GM18517 (cell line): ENCODE measurements at regions not wholly inside any gene's neighbourhood (a gene's known extent, or its start where the extent isn't known, plus 50 kb on each side); places are given as distances from the start of the nearest gene placed in this dataset.
"Not testable (repeated sequence)": the region's sequence is repeated elsewhere in the genome, so short reads cannot be mapped to it uniquely, and the experiment has no call there.

Experiments used
- ATAC-seq: cut with Tn5 transposase; IDR thresholded peaks from one replicate; pipeline ENCODE4 v1.9.1; 2021; ENCODE audit warnings: mild to moderate bottlenecking, moderate library complexity; ENCODE audit not compliant: unreplicated experiment

DNA sequence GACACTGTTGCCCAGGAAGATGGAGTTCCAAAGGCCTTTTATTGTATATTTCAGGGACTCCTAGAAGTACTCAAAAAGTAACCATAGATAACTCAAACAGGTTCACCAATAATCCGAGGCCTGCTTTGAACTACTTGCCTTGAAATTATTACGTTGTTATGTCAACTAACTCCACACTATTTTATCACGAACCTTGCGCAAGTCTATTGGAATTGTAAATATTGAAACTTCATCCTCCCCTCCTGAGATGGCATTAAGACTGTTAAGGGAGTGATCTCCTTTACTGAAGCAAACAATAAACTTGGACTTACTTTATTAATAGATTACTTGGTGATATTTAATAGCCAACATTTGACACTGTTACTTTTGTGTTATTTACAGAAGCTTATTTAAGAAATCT, 199.6 kb upstream of the GADL1 start:
- no peak for ATAC-seq

GRCh38 chr3:31095255-31095654, 200.8 kb upstream of the GADL1 start:
- no peak for ATAC-seq

DNA sequence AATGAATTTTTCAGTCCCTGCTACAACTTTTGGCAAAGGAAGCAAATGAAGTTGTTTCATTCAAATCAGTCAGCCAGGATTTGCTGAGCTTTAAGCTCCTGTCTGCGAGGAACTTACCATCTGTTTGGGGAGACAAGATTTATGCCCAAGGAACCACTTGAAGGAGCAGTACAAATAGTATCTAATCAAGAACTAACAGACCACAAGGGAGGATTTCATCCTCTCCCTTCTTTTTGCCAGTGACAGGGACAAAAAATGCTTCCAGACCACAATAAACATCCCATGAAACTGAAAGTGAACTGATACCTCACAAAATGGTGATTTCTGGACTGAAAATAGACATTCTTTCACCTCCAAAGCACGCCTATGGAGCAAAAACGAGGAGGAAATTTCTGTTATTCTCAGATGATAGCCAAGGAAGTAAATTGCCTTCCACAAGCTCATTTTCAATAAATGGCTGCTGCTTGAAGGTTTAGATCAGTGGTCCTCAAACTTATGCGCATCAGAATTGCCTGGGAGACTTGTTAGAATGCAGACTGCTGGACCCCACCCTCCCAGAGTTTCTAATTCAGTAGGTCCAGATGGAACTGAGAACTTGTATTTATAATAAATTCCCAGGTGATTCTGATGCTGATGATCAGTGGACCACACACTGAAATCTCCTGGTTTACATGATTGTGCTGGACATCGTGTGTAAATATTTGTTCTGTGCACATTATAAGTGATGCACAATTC, 202.4 kb upstream of the GADL1 start:
- no peak for ATAC-seq

GRCh38 chr3:31100519-31100918, 206.1 kb upstream of the GADL1 start:
- no peak for ATAC-seq

- not testable (repeated sequence) for ATAC-seq
Observed at GRCh38 chr3:31101285-31101684, 206.8 kb upstream of the GADL1 start.

GRCh38 chr3:31102196-31102879, 207.9 kb upstream of the GADL1 start:
- no peak for ATAC-seq

DNA sequence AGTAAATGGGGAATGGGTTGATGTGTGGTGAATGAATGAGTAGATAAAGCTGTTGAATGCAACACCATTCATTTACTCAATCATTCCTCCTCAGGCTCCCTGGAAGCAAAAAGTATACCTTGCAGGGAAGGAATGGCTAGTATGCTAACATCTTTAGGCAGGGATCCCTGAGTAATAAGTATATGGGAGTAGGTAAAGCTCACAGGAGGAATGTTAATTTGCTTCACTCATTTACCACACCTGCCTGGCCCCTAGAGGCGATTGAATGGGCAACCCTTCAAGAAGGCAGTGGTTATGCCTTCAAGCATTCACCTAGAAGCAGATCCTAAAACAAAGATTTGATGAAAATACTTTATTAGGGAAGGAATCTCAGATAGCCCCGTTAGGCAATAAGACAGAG, 208.7 kb upstream of the GADL1 start:
- ATAC-seq, result no peak

GRCh38 chr3:31103623-31104180, 209.2 kb upstream of the GADL1 start:
- no peak for ATAC-seq

- no peak for ATAC-seq
Observed at GRCh38 chr3:31105011-31105410, 210.6 kb upstream of the GADL1 start.

DNA sequence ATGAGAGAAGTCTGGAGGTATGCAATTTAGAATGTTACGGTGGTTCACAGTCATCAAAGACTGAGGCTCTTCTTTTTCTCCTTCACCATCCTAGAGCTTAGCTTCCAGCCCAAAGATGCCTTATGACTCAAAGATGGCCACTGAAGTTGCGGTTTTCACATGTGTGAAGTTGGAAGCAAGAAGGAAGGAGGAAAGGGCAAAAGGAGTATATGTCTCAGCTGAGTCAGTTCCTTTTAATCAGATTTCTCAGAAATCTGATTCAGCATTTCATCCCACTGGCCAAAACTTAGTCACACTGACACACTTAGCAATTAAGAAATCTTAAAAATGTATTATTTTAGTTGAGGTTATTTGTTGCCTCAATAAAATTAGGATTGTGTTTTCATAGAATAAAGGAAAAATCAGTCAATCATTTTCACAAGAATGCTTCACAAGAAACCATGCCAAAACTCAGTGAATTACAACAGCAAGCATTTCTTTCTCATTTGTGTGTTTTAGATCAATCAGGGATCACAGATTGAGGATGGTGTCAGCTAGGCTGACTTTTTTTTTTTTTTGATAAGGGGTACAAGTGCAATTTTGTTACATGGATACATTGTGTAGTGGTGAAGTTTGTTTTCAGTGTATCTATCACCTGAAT, 211.1 kb upstream of the GADL1 start:
- no peak for ATAC-seq

DNA sequence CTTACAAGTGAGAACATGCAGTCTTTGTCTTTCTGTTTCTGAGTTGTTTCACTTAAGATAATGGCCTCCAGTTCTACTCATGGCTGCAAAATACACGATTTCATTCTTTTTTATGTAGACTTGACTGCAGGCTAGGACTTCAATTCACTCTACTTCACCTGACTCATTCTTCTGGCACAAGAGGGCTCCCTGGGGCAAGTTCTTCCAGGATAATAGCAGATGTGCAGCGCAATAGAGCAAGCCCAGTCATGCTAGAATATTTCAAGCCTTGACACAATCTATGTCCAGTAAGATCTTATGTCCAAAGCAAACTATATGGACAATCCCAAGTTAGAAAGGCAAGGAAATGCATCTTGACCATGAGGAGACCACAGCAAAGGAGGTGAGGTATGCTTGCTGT, 211.7 kb upstream of the GADL1 start:
- ATAC-seq, result no peak

DNA sequence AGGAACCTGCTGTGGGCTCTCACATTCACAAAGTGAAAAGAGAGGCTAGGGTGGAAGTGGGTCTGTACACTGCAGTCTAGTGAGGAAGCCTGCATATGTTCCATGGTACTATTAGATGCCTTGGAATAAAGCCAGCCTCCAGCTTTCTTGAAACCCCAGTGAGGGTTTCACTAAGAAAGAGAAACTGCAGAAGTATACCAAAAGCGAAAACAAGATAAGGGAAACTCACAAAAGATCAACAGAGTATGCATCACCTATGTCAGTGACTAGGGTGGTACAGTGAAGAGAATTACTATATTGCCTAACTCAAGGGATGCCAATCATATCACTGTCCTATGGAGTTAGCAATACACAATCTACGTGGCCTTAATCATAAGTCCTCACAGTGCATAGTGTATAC, 212.5 kb upstream of the GADL1 start:
- peak; percentile 89 for ATAC-seq

- no peak for ATAC-seq
Observed at GRCh38 chr3:31114929-31115283, 220.4 kb upstream of the GADL1 start.

DNA sequence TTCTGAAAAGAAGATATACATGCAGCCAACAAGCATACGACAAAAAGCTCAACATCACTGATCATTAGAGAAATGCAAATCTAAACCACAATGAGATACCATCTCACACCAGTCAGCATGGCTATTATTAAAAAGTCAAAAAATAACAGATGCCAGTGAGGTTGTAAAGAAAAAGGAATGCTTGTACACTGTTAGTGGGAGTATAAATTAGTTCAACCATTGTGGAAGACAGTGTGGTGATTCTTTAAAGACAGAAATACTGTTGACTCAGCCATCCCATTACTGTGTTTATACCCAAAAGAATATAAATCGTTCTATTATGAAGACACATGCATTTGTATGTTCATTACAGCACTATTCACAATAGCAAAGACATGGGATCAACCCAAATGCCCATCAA, 221.1 kb upstream of the GADL1 start:
- not testable (repeated sequence) for ATAC-seq

- no peak for ATAC-seq
Observed at GRCh38 chr3:31116651-31117050, 222.2 kb upstream of the GADL1 start.

GRCh38 chr3:31117854-31118253, 223.4 kb upstream of the GADL1 start:
- ATAC-seq, result no peak

DNA sequence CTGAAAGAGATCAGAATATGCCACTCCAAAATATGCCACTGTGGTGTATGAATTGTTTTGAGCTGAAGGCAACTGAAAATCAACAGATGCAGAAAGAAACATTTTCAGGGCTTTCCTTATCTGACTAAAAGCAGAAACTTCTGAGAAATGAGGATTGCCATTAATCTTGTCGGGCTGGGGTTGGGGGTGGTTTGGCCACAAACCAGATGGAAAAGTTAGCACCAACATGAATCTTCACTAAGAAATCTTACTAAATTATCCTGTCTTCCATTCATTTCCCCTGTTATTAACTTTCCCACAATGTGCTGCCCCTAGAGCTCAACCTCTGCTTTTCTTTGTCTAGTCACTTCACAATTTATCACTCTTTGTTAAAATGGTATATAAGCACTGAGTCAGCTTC, 229.9 kb upstream of the GADL1 start:
- no peak for ATAC-seq

DNA sequence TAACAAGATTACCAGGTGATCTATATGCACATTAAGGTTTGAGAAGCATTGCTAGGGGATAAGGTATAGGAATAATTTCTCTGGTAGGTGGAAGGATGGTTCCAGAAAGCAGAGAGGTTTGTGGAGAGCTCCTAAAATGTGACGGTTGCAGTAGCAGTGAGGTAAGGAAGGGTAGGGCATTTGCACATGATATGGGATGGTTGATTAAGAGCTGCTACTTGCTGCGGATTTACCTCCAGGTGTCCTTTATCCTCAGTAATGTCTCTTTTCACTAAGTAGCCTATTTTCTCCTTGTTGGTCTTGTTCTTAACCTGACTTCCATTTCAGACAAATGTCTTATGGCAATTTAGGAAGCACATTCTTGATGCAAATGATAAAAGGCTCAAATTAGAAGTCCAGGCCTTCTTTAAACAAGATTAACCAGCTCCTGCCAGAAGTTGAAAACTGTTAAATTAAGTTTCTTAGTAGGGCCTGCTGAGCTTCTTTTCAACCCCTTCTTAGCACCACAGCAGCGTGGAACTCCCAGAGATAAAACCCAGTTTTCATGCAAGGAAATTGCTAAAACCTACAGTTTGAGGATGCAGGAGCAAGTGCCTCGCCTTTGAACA, 231.1 kb upstream of the GADL1 start:
- ATAC-seq, result no peak

GRCh38 chr3:31129241-31129640, 234.8 kb upstream of the GADL1 start:
- no peak for ATAC-seq

GRCh38 chr3:31132132-31132769, 237.8 kb upstream of the GADL1 start:
- ATAC-seq, result peak; percentile 64

- ATAC-seq, result no peak
Observed at GRCh38 chr3:31133541-31133940, 239.1 kb upstream of the GADL1 start.
